ENCODE measurements at regions not wholly inside any gene's neighbourhood (a gene's known extent, or its start where the extent isn't known, plus 50 kb on each side); places are given as distances from the start of the nearest gene placed in this dataset.
"Not testable (repeated sequence)": the region's sequence is repeated elsewhere in the genome, so short reads cannot be mapped to it uniquely, and the experiment has no call there.

GRCh38 chr18:14989569-14989968, 241.6 kb downstream of the ANKRD30B start:
- DNase-seq (ENCODE audit: low spot score) = not testable (repeated sequence)

- DNase-seq (ENCODE audit: low spot score) = not testable (repeated sequence)
Measured at GRCh38 chr18:14991934-14992445, 244.0 kb downstream of the ANKRD30B start.

GRCh38 chr18:14992758-14993157, 244.8 kb downstream of the ANKRD30B start:
- not testable (repeated sequence) for DNase-seq (ENCODE audit: low spot score)

- DNase-seq (ENCODE audit: low spot score) = not testable (repeated sequence)
Measured at GRCh38 chr18:14995023-14995422, 247.1 kb downstream of the ANKRD30B start.

- no peak for DNase-seq (ENCODE audit: low spot score)
Measured at GRCh38 chr18:14997357-14997756, 249.4 kb downstream of the ANKRD30B start.

- DNase-seq (ENCODE audit: low spot score) = not testable (repeated sequence)
Measured at GRCh38 chr18:14997899-14998298, 249.9 kb downstream of the ANKRD30B start.

GRCh38 chr18:14998360-14999042, 250.5 kb downstream of the ANKRD30B start:
- DNase-seq (ENCODE audit: low spot score) = not testable (repeated sequence)

- no peak for DNase-seq (ENCODE audit: low spot score)
Measured at GRCh38 chr18:14999085-14999975, 251.4 kb downstream of the ANKRD30B start.

GRCh38 chr18:15000119-15001037, 252.4 kb downstream of the ANKRD30B start:
- not testable (repeated sequence) for DNase-seq (ENCODE audit: low spot score)

GRCh38 chr18:15001038-15001794, 253.2 kb downstream of the ANKRD30B start:
- not testable (repeated sequence) for DNase-seq (ENCODE audit: low spot score)

GRCh38 chr18:15001795-15002107, 253.8 kb downstream of the ANKRD30B start:
- DNase-seq (ENCODE audit: low spot score) = not testable (repeated sequence)

GRCh38 chr18:15002765-15003164, 254.8 kb downstream of the ANKRD30B start:
- not testable (repeated sequence) for DNase-seq (ENCODE audit: low spot score)

- not testable (repeated sequence) for DNase-seq (ENCODE audit: low spot score)
Measured at GRCh38 chr18:15003231-15003630, 255.3 kb downstream of the ANKRD30B start.

GRCh38 chr18:15003636-15004269, 255.8 kb downstream of the ANKRD30B start:
- DNase-seq (ENCODE audit: low spot score) = not testable (repeated sequence)

GRCh38 chr18:15004270-15004973, 256.4 kb downstream of the ANKRD30B start:
- DNase-seq (ENCODE audit: low spot score) = not testable (repeated sequence)

- no peak for DNase-seq (ENCODE audit: low spot score)
Measured at GRCh38 chr18:15005313-15006130, 257.6 kb downstream of the ANKRD30B start.

- not testable (repeated sequence) for DNase-seq (ENCODE audit: low spot score)
Measured at GRCh38 chr18:15006616-15007015, 258.6 kb downstream of the ANKRD30B start.

GRCh38 chr18:15026041-15026440, 278.1 kb downstream of the ANKRD30B start:
- DNase-seq (ENCODE audit: low spot score) = not testable (repeated sequence)

GRCh38 chr18:15028037-15028436, 280.1 kb downstream of the ANKRD30B start:
- not testable (repeated sequence) for DNase-seq (ENCODE audit: low spot score)
